ENCODE measurements at regions not wholly inside any gene's neighbourhood (a gene's known extent, or its start where the extent isn't known, plus 50 kb on each side); places are given as distances from the start of the nearest gene placed in this dataset.

GRCh38 chr1:70915258-70916033 lies 132.2 kb downstream of the PTGER3 start:
- H3K36me3 ChIP-seq (replicated peaks), result no peaks in the 10 kb centered on the region
- H3K4me3 ChIP-seq (ENCODE audit: low read depth, low read length), result no peak overlapping the region
- in situ Hi-C loops (cut with HindIII; ENCODE audit: low pct_ligation_motif_present, low sequenced_read_pairs), result no loop called here
- no peaks in the 10 kb centered on the region for H3K27me3 ChIP-seq (replicated peaks)
- no peak for TF ChIP-seq CTCF (IDR thresholded peaks at IDR 0.05; ENCODE audit: low read depth, low read length, missing control alignments)
- no peak overlapping the region for H3K27ac ChIP-seq
- no peak for DNase-seq

- no peaks in the 10 kb centered on the region for H3K27me3 ChIP-seq (replicated peaks)
- no peaks in the 10 kb centered on the region for H3K36me3 ChIP-seq (replicated peaks)
- no peak for TF ChIP-seq CTCF (IDR thresholded peaks at IDR 0.05; ENCODE audit: low read depth, low read length, missing control alignments)
- DNase-seq, result no peak
- in situ Hi-C loops (cut with HindIII; ENCODE audit: low pct_ligation_motif_present, low sequenced_read_pairs), result no loop called here
- H3K4me3 ChIP-seq (ENCODE audit: low read depth, low read length), result no peak overlapping the region
- H3K27ac ChIP-seq, result no peak overlapping the region
Observed at GRCh38 chr1:70916034-70916427, 131.6 kb downstream of the PTGER3 start.

DNA sequence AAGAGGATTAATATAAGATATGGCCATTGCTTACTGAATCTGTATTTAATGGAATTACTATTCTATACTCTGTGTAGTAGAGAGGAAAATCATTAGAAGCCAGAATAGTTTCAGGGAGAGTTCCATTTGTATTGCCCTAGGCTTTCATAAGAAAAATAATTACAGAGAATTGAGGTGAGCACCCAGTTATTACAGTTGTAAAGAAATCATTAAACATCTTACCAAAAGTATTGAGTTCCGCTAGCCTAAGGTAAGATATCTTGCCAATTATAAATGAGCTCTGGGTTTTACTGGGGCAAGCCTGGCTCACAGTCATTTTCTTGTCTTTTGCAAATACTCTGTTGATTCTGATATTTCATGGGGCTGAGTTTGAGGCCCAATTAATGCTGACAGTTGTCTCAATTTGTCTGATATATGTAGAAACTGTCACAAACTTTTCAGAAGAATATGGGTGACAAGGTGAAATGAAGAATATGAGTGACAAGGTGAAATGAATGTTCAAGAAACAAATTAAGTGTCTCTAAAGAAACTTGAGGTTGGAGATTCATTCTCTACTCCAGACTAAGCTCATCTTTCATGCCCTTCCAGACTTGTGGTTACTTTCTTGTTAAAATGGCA lies 127.8 kb downstream of the PTGER3 start:
- no peaks in the 10 kb centered on the region for H3K27me3 ChIP-seq (replicated peaks)
- no peak for DNase-seq
- no peak for TF ChIP-seq CTCF (IDR thresholded peaks at IDR 0.05; ENCODE audit: low read depth, low read length, missing control alignments)
- no peaks in the 10 kb centered on the region for H3K36me3 ChIP-seq (replicated peaks)
- H3K4me3 ChIP-seq (ENCODE audit: low read depth, low read length), result no peak overlapping the region
- in situ Hi-C loops (cut with HindIII; ENCODE audit: low pct_ligation_motif_present, low sequenced_read_pairs), result no loop called here
- no peak overlapping the region for H3K27ac ChIP-seq
